ENCODE measurements at regions not wholly inside any gene's neighbourhood (a gene's known extent, or its start where the extent isn't known, plus 50 kb on each side); places are given as distances from the start of the nearest gene placed in this dataset.

DNA sequence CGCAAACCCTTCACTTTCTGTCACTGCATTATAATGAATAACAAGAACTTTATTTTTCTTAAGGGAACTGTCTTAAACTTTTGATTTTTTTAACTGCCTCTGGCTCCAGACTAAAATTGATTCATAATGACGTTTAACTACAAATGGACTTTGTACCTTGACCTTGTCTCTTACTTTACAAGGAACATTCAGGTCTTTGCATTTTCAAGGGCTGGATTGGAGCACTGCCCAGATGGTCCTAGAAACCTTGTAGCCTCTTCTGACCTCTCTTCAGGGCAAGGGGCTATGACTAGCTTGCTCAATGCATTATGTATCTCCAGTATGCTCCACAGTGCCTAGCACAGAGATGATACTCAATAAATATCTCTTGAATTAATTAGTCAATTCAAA, 612.6 kb upstream of the CLINT1 start:
- no peaks in the 10 kb centered on the region for H3F3A ChIP-seq (ENCODE audit: insufficient read depth, low read length)
- H2AFZ ChIP-seq (ENCODE audit: low read length) = no peak overlapping the region
- no peaks in the 10 kb centered on the region for H3K9me3 ChIP-seq (replicated peaks; ENCODE audit: insufficient read depth, low read length)
- no peak overlapping the region for H3K9ac ChIP-seq (ENCODE audit: low read length)
- no peaks in the 10 kb centered on the region for H3K36me3 ChIP-seq (replicated peaks; ENCODE audit: insufficient read depth, low read length)
- H3K79me2 ChIP-seq (ENCODE audit: low read length) = no peaks in the 10 kb centered on the region
- no peak for DNase-seq
- no peak overlapping the region for H3K4me3 ChIP-seq (ENCODE audit: low read length)
- H3K27ac ChIP-seq (ENCODE audit: low read length) = no peak overlapping the region
- TF ChIP-seq EZH2 (optimal IDR thresholded peaks at IDR 0.05; ENCODE audit: low read depth, low read length) (no peak), EZH2phosphoT487 (IDR thresholded peaks at IDR 0.05; ENCODE audit: low read length) (no peak)
- TF ChIP-seq, protein P1, sequence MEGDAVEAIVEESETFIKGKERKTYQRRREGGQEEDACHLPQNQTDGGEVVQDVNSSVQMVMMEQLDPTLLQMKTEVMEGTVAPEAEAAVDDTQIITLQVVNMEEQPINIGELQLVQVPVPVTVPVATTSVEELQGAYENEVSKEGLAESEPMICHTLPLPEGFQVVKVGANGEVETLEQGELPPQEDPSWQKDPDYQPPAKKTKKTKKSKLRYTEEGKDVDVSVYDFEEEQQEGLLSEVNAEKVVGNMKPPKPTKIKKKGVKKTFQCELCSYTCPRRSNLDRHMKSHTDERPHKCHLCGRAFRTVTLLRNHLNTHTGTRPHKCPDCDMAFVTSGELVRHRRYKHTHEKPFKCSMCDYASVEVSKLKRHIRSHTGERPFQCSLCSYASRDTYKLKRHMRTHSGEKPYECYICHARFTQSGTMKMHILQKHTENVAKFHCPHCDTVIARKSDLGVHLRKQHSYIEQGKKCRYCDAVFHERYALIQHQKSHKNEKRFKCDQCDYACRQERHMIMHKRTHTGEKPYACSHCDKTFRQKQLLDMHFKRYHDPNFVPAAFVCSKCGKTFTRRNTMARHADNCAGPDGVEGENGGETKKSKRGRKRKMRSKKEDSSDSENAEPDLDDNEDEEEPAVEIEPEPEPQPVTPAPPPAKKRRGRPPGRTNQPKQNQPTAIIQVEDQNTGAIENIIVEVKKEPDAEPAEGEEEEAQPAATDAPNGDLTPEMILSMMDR (IDR thresholded peaks at IDR 0.05; ENCODE audit: low read length) = no peak
- no peak overlapping the region for H3K4me2 ChIP-seq (ENCODE audit: low read depth, low read length)
- no peaks in the 10 kb centered on the region for H3K27me3 ChIP-seq (replicated peaks; ENCODE audit: insufficient read depth, low read length)
- H3K9me2 ChIP-seq (replicated peaks; ENCODE audit: insufficient read depth, low read length) = no peaks in the 10 kb centered on the region
- no peaks in the 10 kb centered on the region for H4K20me1 ChIP-seq (ENCODE audit: insufficient read depth, low read length)
- H3K4me1 ChIP-seq (ENCODE audit: low read length) = no peaks in the 10 kb centered on the region

DNA sequence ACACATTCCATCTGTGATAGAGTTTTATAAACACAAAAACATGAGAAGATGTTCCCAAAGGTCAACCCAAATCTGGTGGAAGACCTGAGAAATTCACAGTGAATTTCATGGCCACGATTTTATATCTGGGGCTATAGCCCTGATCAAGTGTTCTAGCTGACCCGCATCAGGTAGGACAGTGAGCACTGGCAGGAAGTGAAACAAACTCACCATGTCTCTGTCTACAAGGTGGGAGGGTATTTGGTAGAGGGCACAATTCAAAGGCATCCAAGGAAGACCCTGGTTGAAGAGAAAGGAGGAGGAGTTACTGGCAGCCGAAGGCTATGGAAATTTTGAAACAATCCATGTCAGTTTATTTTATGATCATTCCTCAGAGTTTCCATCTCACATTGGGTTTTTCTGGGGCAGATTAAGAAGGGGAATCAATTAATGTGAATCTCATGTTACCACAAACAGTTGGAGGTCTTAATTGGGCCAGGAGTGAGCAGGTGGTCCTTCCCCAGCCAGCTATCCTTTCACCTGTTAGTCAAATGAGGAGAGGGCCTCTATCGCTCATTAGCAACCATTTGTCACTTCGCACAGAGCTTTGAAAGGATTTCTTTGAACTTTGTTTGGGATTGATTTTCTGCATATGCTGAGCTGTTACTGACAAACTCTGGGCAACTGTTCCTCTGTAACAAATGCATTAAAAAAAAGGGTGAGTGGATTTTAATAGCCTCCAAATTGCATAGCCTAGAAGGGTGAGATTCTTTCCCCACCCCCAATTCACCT, 612.0 kb upstream of the CLINT1 start:
- Histone ChIP-seq H3K4me1 (ENCODE audit: low read length) (no peaks in the 10 kb centered on the region), H3K9me3 (replicated peaks; ENCODE audit: insufficient read depth, low read length) (no peaks in the 10 kb centered on the region), H3F3A (ENCODE audit: insufficient read depth, low read length) (no peaks in the 10 kb centered on the region), H3K4me2 (ENCODE audit: low read depth, low read length) (no peak overlapping the region), H2AFZ (ENCODE audit: low read length) (no peak overlapping the region), H3K4me3 (ENCODE audit: low read length) (no peak overlapping the region), H3K9me2 (replicated peaks; ENCODE audit: insufficient read depth, low read length) (no peaks in the 10 kb centered on the region), H3K27me3 (replicated peaks; ENCODE audit: insufficient read depth, low read length) (no peaks in the 10 kb centered on the region), H3K36me3 (replicated peaks; ENCODE audit: insufficient read depth, low read length) (no peaks in the 10 kb centered on the region), H3K27ac (ENCODE audit: low read length) (no peak overlapping the region), H4K20me1 (ENCODE audit: insufficient read depth, low read length) (no peaks in the 10 kb centered on the region), H3K79me2 (ENCODE audit: low read length) (no peaks in the 10 kb centered on the region), H3K9ac (ENCODE audit: low read length) (no peak overlapping the region)
- DNase-seq = no peak
- no peak for TF ChIP-seq EZH2phosphoT487 (IDR thresholded peaks at IDR 0.05; ENCODE audit: low read length)
- TF ChIP-seq EZH2 (optimal IDR thresholded peaks at IDR 0.05; ENCODE audit: low read depth, low read length) = no peak
- TF ChIP-seq, protein P1 (IDR thresholded peaks at IDR 0.05; ENCODE audit: low read length) = no peak

DNA sequence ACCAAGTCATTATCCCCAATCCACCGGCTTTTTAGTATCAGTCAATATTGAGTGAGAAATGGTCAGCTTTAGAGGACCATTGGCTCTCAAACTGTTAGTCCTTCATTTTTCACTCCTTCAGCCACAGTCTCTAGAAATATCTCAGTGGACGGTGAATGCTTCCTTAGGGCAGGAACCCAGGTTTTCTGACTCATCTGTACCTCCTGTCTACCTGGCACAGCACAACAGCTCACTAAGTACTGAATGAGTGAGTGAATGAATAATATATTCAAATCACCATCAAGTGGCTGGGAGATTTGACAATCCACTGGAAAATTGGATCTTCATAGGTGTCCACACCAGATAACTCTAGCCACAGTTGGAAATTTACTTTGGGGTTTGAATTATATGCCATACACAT, 609.5 kb upstream of the CLINT1 start:
- H3K27me3 ChIP-seq (replicated peaks; ENCODE audit: insufficient read depth, low read length) = no peaks in the 10 kb centered on the region
- TF ChIP-seq, protein P1 (IDR thresholded peaks at IDR 0.05; ENCODE audit: low read length) = no peak
- no peak for TF ChIP-seq EZH2phosphoT487 (IDR thresholded peaks at IDR 0.05; ENCODE audit: low read length)
- no peak for TF ChIP-seq EZH2 (optimal IDR thresholded peaks at IDR 0.05; ENCODE audit: low read depth, low read length)
- H2AFZ ChIP-seq (ENCODE audit: low read length) = no peak overlapping the region
- H3K4me3 ChIP-seq (ENCODE audit: low read length) = no peak overlapping the region
- no peaks in the 10 kb centered on the region for H4K20me1 ChIP-seq (ENCODE audit: insufficient read depth, low read length)
- no peak for DNase-seq
- no peak overlapping the region for H3K4me2 ChIP-seq (ENCODE audit: low read depth, low read length)
- H3K79me2 ChIP-seq (ENCODE audit: low read length) = no peaks in the 10 kb centered on the region
- H3K36me3 ChIP-seq (replicated peaks; ENCODE audit: insufficient read depth, low read length) = no peaks in the 10 kb centered on the region
- no peak overlapping the region for H3K27ac ChIP-seq (ENCODE audit: low read length)
- H3K9me3 ChIP-seq (replicated peaks; ENCODE audit: insufficient read depth, low read length) = no peaks in the 10 kb centered on the region
- H3F3A ChIP-seq (ENCODE audit: insufficient read depth, low read length) = no peaks in the 10 kb centered on the region
- no peaks in the 10 kb centered on the region for H3K4me1 ChIP-seq (ENCODE audit: low read length)
- H3K9ac ChIP-seq (ENCODE audit: low read length) = no peak overlapping the region
- no peaks in the 10 kb centered on the region for H3K9me2 ChIP-seq (replicated peaks; ENCODE audit: insufficient read depth, low read length)

Data from MM.1S (cell line).